ENCODE measurements at regions not wholly inside any gene's neighbourhood (a gene's known extent, or its start where the extent isn't known, plus 50 kb on each side); places are given as distances from the start of the nearest gene placed in this dataset.

- no peak for TF ChIP-seq POLR2A (IDR thresholded peaks at IDR 0.05; ENCODE audit: low read depth)
- TF ChIP-seq, protein P1, sequence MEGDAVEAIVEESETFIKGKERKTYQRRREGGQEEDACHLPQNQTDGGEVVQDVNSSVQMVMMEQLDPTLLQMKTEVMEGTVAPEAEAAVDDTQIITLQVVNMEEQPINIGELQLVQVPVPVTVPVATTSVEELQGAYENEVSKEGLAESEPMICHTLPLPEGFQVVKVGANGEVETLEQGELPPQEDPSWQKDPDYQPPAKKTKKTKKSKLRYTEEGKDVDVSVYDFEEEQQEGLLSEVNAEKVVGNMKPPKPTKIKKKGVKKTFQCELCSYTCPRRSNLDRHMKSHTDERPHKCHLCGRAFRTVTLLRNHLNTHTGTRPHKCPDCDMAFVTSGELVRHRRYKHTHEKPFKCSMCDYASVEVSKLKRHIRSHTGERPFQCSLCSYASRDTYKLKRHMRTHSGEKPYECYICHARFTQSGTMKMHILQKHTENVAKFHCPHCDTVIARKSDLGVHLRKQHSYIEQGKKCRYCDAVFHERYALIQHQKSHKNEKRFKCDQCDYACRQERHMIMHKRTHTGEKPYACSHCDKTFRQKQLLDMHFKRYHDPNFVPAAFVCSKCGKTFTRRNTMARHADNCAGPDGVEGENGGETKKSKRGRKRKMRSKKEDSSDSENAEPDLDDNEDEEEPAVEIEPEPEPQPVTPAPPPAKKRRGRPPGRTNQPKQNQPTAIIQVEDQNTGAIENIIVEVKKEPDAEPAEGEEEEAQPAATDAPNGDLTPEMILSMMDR (IDR thresholded peaks at IDR 0.05), result no peak
- TF ChIP-seq EP300 (IDR thresholded peaks at IDR 0.05), result no peak
Observed at GRCh38 chr2:238518172-238518820, 91.6 kb downstream of the ASB1 start.

All from esophagus muscularis mucosa (tissue), 4 donors.